Gastrocnemius medialis (tissue), 4 donors: ENCODE measurements at regions not wholly inside any gene's neighbourhood (a gene's known extent, or its start where the extent isn't known, plus 50 kb on each side); places are given as distances from the start of the nearest gene placed in this dataset.

ENCODE experiments used
- ATAC-seq, 2 donors: fragments of 150-250 bp; one replicate each; pipeline ENCODE4 v1.9.1; 2016
- DNase-seq, 2 donors: peaks; one replicate each; pipeline ENCODE4 v3.0.0-alpha.2; 2019
- H3K27ac ChIP-seq, 4 donors: fragments of 200-600 bp; sonication (generic); 1 replicate in 1 of 4; 2 replicates in 3 of 4; pipeline ENCODE4 v1.5.1; 2016 to 2018; ENCODE audit warnings: mild to moderate bottlenecking in 2 of 4, moderate library complexity in 1 of 4
- H3K27me3 ChIP-seq, 3 donors: fragments of 200-600 bp; sonication (generic) in 2 of 3; 1 replicate in 1 of 3; 2 replicates in 2 of 3; pipeline versions ENCODE4 v1.5.1 to v1.6.0; 2016 to 2019; ENCODE audit warnings: mild to moderate bottlenecking in 1 of 3, moderate library complexity in 1 of 3
- H3K36me3 ChIP-seq, 2 donors: fragments of 200-600 bp; sonication (generic) in 1 of 2; one replicate each; pipeline ENCODE4 v1.5.1; 2017 to 2018
- H3K4me1 ChIP-seq, 2 donors: fragments of 200-600 bp; sonication (generic) in 1 of 2; one replicate each; pipeline ENCODE4 v1.5.1; 2016 to 2017; ENCODE audit warnings: mild to moderate bottlenecking in 2 of 2
- H3K4me3 ChIP-seq, 4 donors: fragments of 200-600 bp; sonication (generic) in 3 of 4; 1 replicate in 1 of 4; 2 replicates in 3 of 4; pipeline ENCODE4 v1.5.1; 2016 to 2019; ENCODE audit warnings: mild to moderate bottlenecking in 2 of 4
- H3K9me3 ChIP-seq, 3 donors: fragments of 200-600 bp; sonication (generic) in 2 of 3; 1 replicate in 1 of 3; 2 replicates in 2 of 3; pipeline ENCODE4 v1.5.1; 2016 to 2019
- POLR2A ChIP-seq, 2 donors: fragments of 450-650 bp; IDR thresholded peaks; one replicate each; pipeline ENCODE4 v1.6.1; 2017; ENCODE audit warnings: antibody characterized with exemption in 2 of 2, mild to moderate bottlenecking in 2 of 2, moderate library complexity in 2 of 2
- in situ Hi-C, 4 donors: fragments of 200-750 bp; cut with MboI; loops; one replicate each; pipeline versions ENCODE4 v1.15.0 to v1.8.0; 2017; ENCODE audit warnings: low sequenced_read_pairs in 4 of 4
- intact Hi-C: fragments of 100-400 bp; cut with DNase I; formaldehyde crosslinking; loops from one replicate; pipeline ENCODE4 v1.15.1; 2023; ENCODE audit warnings: low total_unique reads
- TF ChIP-seq, protein P1 (sequence below), 5 experiments: fragments of 450-650 bp in 3 of 5; fragments of 200-600 bp in 2 of 5; sonication (generic) in 2 of 5; IDR thresholded peaks in 4 of 5; conservative IDR thresholded peaks in 1 of 5; 1 replicate in 4 of 5; 2 replicates in 1 of 5; pipeline ENCODE4 v1.5.1; 2016 to 2019; ENCODE audit warnings: antibody characterized with exemption in 5 of 5, mild to moderate bottlenecking in 3 of 5, moderate library complexity in 3 of 5

DNA sequence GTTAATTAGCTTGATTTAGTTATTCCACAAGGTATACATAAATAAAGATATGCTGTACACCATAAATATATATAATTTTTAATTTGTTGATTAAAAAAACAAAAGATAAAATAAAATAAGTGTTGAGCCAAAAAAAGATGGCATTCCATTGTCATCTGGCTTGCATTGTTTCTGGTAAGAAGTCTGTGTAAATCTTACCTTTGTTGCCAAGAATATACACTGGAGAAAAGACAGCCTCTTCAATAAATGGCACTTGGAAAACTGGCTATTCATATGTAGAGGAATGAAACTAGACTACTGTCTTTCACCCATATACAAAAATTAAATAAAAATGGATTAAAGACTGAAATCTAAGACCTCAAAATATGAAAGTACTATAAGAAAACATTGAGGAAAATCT lies 196.5 kb downstream of the IER5 start:
- Histone ChIP-seq H3K9me3 (peaks cover 0 to 5% (median 0%) of the 10 kb centered on the region in 3 donors), H3K27me3 (no peaks in the 10 kb centered on the region), H3K27ac (no peak overlapping the region), H3K4me1 (no peaks in the 10 kb centered on the region), H3K36me3 (no peaks in the 10 kb centered on the region), H3K4me3 (no peak overlapping the region)
- DNase-seq (no peak), ATAC-seq (no peak)
- in situ Hi-C loops = no loop called here
- intact Hi-C loops = no loop called here
- no peak for TF ChIP-seq POLR2A (IDR thresholded peaks at IDR 0.05)
- TF ChIP-seq, protein P1, sequence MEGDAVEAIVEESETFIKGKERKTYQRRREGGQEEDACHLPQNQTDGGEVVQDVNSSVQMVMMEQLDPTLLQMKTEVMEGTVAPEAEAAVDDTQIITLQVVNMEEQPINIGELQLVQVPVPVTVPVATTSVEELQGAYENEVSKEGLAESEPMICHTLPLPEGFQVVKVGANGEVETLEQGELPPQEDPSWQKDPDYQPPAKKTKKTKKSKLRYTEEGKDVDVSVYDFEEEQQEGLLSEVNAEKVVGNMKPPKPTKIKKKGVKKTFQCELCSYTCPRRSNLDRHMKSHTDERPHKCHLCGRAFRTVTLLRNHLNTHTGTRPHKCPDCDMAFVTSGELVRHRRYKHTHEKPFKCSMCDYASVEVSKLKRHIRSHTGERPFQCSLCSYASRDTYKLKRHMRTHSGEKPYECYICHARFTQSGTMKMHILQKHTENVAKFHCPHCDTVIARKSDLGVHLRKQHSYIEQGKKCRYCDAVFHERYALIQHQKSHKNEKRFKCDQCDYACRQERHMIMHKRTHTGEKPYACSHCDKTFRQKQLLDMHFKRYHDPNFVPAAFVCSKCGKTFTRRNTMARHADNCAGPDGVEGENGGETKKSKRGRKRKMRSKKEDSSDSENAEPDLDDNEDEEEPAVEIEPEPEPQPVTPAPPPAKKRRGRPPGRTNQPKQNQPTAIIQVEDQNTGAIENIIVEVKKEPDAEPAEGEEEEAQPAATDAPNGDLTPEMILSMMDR (IDR thresholded peaks at IDR 0.05 in 4 of 5, conservative IDR thresholded peaks at IDR 0.05 in 1 of 5) = no peak

DNA sequence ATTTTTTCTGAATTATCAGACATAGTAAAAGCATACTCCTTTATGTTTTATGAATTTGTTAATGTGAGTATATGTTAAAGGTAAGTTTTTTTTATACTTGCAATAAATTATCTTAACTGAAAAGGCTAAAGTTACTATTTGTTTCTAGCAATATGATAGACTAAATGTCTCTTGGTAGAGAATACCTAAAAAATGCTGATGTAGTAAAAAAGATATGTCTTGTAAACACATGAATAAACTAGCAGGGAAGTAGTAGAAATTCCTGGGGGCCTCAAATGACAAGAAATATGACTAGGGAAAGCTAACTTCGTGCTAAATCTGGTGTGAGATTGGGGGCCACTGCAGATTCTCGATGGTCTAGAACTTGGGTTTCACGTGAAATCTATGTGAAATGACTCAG lies 188.1 kb upstream of the CACNA1E start:
- Histone ChIP-seq H3K36me3 (no peaks in the 10 kb centered on the region), H3K27ac (no peak overlapping the region), H3K4me3 (no peak overlapping the region), H3K27me3 (no peaks in the 10 kb centered on the region), H3K9me3 (no peaks in the 10 kb centered on the region), H3K4me1 (no peaks in the 10 kb centered on the region)
- DNase-seq = no peak
- in situ Hi-C loops = no loop called here
- intact Hi-C loops = no loop called here
- TF ChIP-seq, protein P1 (IDR thresholded peaks at IDR 0.05 in 4 of 5, conservative IDR thresholded peaks at IDR 0.05 in 1 of 5) = no peak
- TF ChIP-seq POLR2A (IDR thresholded peaks at IDR 0.05) = no peak
- no peak for ATAC-seq

DNA sequence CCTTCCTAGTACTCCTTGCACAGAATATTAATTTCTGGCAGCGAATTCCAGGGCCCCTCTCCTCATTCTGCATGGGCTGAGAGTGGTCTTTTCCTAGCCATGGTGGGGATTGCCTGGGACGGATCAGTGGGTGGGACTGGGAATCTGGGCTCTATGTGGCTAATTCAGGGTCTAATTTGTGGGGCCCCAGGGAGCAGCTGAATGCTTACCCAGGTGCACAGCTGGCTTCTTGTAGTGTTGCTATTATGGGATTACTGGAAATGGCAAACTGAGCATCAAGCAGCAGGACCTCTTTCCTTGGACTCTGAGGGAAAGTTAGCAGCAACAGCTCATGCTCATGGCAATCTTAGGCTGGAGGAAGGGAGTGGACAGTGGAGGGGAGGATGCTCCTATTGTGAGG lies 187.1 kb upstream of the CACNA1E start:
- H3K27me3 ChIP-seq = no peaks in the 10 kb centered on the region
- TF ChIP-seq POLR2A (IDR thresholded peaks at IDR 0.05) = no peak
- TF ChIP-seq, protein P1 (IDR thresholded peaks at IDR 0.05 in 4 of 5, conservative IDR thresholded peaks at IDR 0.05 in 1 of 5) = no peak
- no peaks in the 10 kb centered on the region for H3K4me1 ChIP-seq
- H3K4me3 ChIP-seq = no peak overlapping the region
- in situ Hi-C loops (no loop called here), intact Hi-C loops (no loop called here)
- DNase-seq = no peak
- ATAC-seq = no peak
- H3K36me3 ChIP-seq = no peaks in the 10 kb centered on the region
- H3K27ac ChIP-seq = no peak overlapping the region
- H3K9me3 ChIP-seq = no peaks in the 10 kb centered on the region

DNA sequence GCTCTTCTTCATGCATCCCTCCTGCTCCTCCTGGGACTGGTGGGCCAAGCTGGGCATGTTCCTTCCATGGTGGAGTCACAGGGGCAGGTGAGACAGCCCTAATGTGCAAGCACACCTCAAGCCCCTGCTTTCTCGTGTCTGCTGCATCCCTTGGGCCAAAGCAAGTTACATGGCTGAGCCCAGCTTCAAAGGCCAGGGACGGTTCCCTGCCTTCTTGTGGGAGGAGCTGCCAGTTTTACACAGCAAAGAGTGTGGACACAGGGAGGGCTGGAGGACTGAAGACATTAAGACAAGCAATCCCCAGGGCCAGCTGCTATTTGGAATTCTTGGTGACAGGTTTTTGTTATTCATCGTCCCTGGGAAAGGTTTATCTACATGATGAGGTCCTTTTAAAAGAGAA lies 175.2 kb upstream of the CACNA1E start:
- Histone ChIP-seq H3K36me3 (no peaks in the 10 kb centered on the region), H3K27me3 (peaks cover 3 to 4% (median 3%) of the 10 kb centered on the region in 3 donors), H3K27ac (no peak overlapping the region), H3K9me3 (peaks cover 0 to 4% (median 0%) of the 10 kb centered on the region in 3 donors), H3K4me3 (no peak overlapping the region), H3K4me1 (no peaks in the 10 kb centered on the region)
- TF ChIP-seq, protein P1 (IDR thresholded peaks at IDR 0.05 in 4 of 5, conservative IDR thresholded peaks at IDR 0.05 in 1 of 5) = no peak
- no peak for TF ChIP-seq POLR2A (IDR thresholded peaks at IDR 0.05)
- in situ Hi-C loops = no loop called here
- intact Hi-C loops = no loop called here
- ATAC-seq = no peak
- no peak for DNase-seq

DNA sequence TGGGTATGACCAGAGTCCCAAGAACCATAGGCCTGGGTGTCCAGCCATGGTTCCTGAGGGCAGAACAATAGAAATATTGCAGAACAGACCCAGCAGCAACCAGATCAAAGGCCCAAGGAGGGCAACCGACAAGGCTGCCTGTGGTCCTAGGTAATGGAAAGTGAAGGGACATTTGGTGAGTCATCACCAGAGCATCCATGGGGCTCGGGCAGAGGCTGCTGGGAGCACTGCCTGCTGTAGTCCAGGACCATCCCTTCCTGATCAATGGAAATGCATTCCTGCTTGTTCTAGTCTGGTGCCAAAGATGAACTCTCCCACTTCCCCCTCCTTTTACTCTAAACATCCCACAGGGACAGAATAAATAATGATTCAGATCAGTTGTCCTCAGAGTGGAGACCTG lies 172.8 kb upstream of the CACNA1E start:
- in situ Hi-C loops = no loop called here
- H3K27me3 ChIP-seq = peaks cover 17 to 26% (median 21%) of the 10 kb centered on the region in 3 donors
- ATAC-seq = no peak

More for the DNA sequence above, 172.8 kb upstream of the CACNA1E start:
- Histone ChIP-seq H3K4me3 (no peak overlapping the region), H3K27ac (no peak overlapping the region), H3K4me1 (no peaks in the 10 kb centered on the region), H3K9me3 (no peaks in the 10 kb centered on the region), H3K36me3 (no peaks in the 10 kb centered on the region)
- no peak for DNase-seq
- no peak for TF ChIP-seq POLR2A (IDR thresholded peaks at IDR 0.05)
- TF ChIP-seq, protein P1 (IDR thresholded peaks at IDR 0.05 in 4 of 5, conservative IDR thresholded peaks at IDR 0.05 in 1 of 5) = no peak
- intact Hi-C loops = no loop called here
